Body of pancreas (tissue), 4 donors: ENCODE measurements at regions not wholly inside any gene's neighbourhood (a gene's known extent, or its start where the extent isn't known, plus 50 kb on each side); places are given as distances from the start of the nearest gene placed in this dataset.

Source experiments
- ATAC-seq: fragments of 150-250 bp; one replicate; pipeline ENCODE4 v1.9.1; 2016
- DNase-seq, 4 donors: peaks; one replicate each; pipeline ENCODE4 v3.0.0-alpha.2; 2019
- H3K27ac ChIP-seq, 4 donors: fragments of 200-600 bp; sonication (generic); 1 replicate in 3 of 4; 2 replicates in 1 of 4; pipeline versions ENCODE4 v1.5.1 to v1.6.1; 2016 to 2019; ENCODE audit warnings: mild to moderate bottlenecking in 1 of 4, mixed read lengths in 1 of 4, moderate library complexity in 1 of 4
- H3K27me3 ChIP-seq, 2 donors: fragments of 200-600 bp; sonication (generic); one replicate each; pipeline ENCODE4 v1.6.0; 2016; ENCODE audit warnings: mild to moderate bottlenecking in 1 of 2
- H3K36me3 ChIP-seq, 2 donors: fragments of 200-600 bp; sonication (generic); replicated peaks in 1 of 2; 2 replicates each; pipeline ENCODE4 v1.5.1; 2016; ENCODE audit warnings: low read depth in 2 of 2; ENCODE audit not compliant: insufficient read depth in 1 of 2
- H3K4me1 ChIP-seq: fragments of 200-600 bp; sonication (generic); one replicate; pipeline ENCODE4 v1.6.0; 2016
- H3K4me3 ChIP-seq, 2 donors: fragments of 200-600 bp; sonication (generic); 1 replicate in 1 of 2; 2 replicates in 1 of 2; pipeline ENCODE4 v1.5.1; 2016 to 2019
- H3K9me3 ChIP-seq, 3 donors: fragments of 200-600 bp; sonication (generic); 1 replicate in 2 of 3; 2 replicates in 1 of 3; pipeline ENCODE4 v1.5.1; 2016
- POLR2A ChIP-seq, 3 donors: fragments of 450-650 bp; IDR thresholded peaks; one replicate each; pipeline ENCODE4 v1.6.1; 2016; ENCODE audit warnings: antibody characterized with exemption in 3 of 3, mild to moderate bottlenecking in 2 of 3
- WGBS, 2 donors: methylation state at CpG; one replicate each; pipeline ENCODE4 v1.1.5; 2017; 5-methylcytosine and 5-hydroxymethylcytosine counted together
- intact Hi-C: fragments of 100-400 bp; cut with DNase I; formaldehyde crosslinking; loops from one replicate; pipeline ENCODE4 v1.15.1; 2023
- TF ChIP-seq, protein P1 (sequence below), 7 experiments: fragments of 450-650 bp in 4 of 7; fragments of 200-600 bp in 3 of 7; sonication (generic) in 3 of 7; IDR thresholded peaks; one replicate each; pipeline ENCODE4 v1.5.1; 2016 to 2019; ENCODE audit warnings: antibody characterized with exemption in 7 of 7

DNA sequence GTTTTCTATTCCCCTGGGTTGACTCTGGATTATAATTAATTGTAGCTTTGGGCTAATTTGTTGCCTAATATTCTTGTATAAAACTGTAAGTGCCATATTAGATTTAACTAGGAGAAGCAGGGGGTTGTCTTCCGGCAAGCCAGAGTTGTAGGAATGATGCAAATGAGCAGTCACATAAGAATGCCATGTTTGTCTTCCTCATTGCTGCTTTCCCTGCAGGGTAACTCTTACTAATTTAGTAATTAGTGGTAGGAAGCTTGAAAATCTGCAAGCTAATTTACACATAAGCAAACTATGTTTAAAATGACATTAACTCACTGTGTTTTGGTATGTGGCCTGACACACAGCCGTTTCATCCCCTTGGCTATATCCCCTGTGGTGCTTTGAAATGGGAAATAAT is 527.8 kb downstream of the KCTD16 start:
- TF ChIP-seq POLR2A (IDR thresholded peaks at IDR 0.05) = no peak
- TF ChIP-seq, protein P1, sequence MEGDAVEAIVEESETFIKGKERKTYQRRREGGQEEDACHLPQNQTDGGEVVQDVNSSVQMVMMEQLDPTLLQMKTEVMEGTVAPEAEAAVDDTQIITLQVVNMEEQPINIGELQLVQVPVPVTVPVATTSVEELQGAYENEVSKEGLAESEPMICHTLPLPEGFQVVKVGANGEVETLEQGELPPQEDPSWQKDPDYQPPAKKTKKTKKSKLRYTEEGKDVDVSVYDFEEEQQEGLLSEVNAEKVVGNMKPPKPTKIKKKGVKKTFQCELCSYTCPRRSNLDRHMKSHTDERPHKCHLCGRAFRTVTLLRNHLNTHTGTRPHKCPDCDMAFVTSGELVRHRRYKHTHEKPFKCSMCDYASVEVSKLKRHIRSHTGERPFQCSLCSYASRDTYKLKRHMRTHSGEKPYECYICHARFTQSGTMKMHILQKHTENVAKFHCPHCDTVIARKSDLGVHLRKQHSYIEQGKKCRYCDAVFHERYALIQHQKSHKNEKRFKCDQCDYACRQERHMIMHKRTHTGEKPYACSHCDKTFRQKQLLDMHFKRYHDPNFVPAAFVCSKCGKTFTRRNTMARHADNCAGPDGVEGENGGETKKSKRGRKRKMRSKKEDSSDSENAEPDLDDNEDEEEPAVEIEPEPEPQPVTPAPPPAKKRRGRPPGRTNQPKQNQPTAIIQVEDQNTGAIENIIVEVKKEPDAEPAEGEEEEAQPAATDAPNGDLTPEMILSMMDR (IDR thresholded peaks at IDR 0.05) = no peak
- 89 to 93% methylated on average over 2 of the region's 2 CpGs for WGBS, 2 donors
- Histone ChIP-seq H3K4me3 (no peak overlapping the region), H3K27me3 (no peaks in the 10 kb centered on the region), H3K9me3 (no peaks in the 10 kb centered on the region), H3K4me1 (no peaks in the 10 kb centered on the region), H3K36me3 (no peaks in the 10 kb centered on the region), H3K27ac (no peak overlapping the region)
- ATAC-seq (no peak), DNase-seq (no peak)
- intact Hi-C loops = no loop called here

DNA sequence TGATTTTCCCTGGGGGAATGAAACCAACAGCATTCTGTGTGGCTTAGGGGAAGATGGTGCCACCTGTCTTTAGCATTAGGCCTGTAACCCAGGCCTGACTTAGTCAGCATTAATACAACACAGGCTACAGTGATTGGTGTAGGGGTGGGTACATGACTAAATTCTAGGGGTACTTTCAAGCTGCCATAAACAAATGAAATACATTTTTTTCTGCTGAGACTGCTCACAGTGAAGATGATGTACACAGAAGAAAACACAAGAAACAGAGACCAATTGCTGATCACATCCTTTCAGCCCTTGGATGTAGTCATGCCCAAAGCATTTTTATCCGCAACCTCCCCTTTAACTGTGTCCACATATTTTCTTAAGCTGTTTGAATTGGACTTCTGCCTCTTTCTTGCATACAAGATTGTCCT is 527.2 kb downstream of the KCTD16 start:
- Histone ChIP-seq H3K27me3 (no peaks in the 10 kb centered on the region), H3K9me3 (no peaks in the 10 kb centered on the region), H3K36me3 (no peaks in the 10 kb centered on the region), H3K4me3 (no peak overlapping the region), H3K4me1 (no peaks in the 10 kb centered on the region), H3K27ac (no peak overlapping the region)
- intact Hi-C loops = no loop called here
- TF ChIP-seq, protein P1 (IDR thresholded peaks at IDR 0.05) = no peak
- no peak for TF ChIP-seq POLR2A (IDR thresholded peaks at IDR 0.05)
- whole genome bisulfite sequencing, 2 donors = 94% methylated on average over 1 of the region's 1 CpG
- no peak for ATAC-seq
- DNase-seq = no peak

DNA sequence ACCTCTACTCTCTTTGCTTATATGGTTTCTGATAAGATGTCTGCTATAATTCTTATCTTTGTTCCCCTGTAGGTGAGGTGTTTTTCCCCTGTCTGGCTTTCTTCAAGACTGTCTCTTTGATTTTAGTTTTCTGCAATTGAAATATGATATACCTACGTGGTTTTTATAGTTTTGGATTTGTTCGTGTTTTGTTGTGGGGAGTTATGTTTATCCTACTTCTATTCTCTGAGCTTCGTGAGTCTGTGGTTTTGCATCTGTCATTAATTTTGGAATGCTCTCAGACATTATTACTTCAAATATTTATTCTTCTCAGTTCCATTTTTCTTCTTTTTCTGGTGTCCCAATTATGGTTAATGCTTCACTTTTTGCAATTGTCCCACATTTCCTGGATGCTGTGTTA is 521.3 kb downstream of the KCTD16 start:
- DNase-seq (no peak), ATAC-seq (no peak)
- H3K36me3 ChIP-seq = no peaks in the 10 kb centered on the region
- H3K9me3 ChIP-seq = no peaks in the 10 kb centered on the region
- intact Hi-C loops = no loop called here
- H3K27ac ChIP-seq = no peak overlapping the region
- no peaks in the 10 kb centered on the region for H3K4me1 ChIP-seq
- no peaks in the 10 kb centered on the region for H3K27me3 ChIP-seq
- no peak overlapping the region for H3K4me3 ChIP-seq
- WGBS, 2 donors = 62 to 72% methylated on average over 3 of the region's 3 CpGs
- no peak for TF ChIP-seq POLR2A (IDR thresholded peaks at IDR 0.05)
- TF ChIP-seq, protein P1 (IDR thresholded peaks at IDR 0.05) = no peak

DNA sequence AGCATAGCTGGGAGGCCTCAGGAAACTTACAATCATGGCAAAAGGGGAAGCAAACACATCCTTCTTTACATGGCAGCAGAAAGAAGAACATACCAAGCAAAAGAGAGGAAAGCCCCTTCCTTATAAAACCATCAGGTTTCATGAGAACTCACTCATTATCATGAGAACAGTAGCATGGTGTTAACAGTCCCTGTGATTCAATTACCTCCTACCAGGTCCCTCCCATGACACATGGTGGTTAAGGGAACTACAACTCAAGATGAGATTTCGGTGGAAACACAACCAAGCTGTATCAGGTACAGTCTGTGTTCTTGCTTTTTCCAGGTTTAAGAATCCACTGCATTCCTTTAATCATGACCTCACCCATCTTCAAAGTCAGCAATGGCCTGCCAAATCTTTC is 514.2 kb downstream of the KCTD16 start:
- ATAC-seq = no peak

DNA sequence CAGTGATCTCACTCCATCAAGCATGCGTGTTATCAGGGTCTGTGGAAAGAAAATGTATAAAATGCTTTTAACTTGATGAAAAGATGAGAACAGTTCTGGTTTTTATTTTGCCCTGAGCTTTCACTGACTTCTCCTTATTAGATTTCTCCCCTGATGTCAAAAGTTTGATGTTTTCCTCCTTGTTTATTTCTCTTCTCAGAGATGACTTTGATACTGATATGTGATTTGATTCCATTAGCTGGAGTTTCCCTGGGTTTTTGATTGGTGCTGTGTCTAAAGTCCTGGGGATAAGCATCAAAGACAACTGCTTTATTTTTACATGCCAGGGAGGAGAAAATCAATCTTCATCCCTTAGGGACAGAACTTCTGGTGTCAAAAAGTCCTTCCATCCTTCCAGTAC is 510.0 kb downstream of the KCTD16 start:
- TF ChIP-seq, protein P1 (IDR thresholded peaks at IDR 0.05) = no peak
- no peak for TF ChIP-seq POLR2A (IDR thresholded peaks at IDR 0.05)
- Histone ChIP-seq H3K27me3 (no peaks in the 10 kb centered on the region), H3K9me3 (no peaks in the 10 kb centered on the region), H3K27ac (no peak overlapping the region), H3K4me3 (no peak overlapping the region), H3K4me1 (no peaks in the 10 kb centered on the region), H3K36me3 (no peaks in the 10 kb centered on the region)
- ATAC-seq (no peak), DNase-seq (no peak)
- WGBS, 2 donors = 74 to 80% methylated on average over 1 of the region's 1 CpG
- intact Hi-C loops = no loop called here

More for the DNA sequence above, 514.2 kb downstream of the KCTD16 start:
- Histone ChIP-seq H3K4me1 (no peaks in the 10 kb centered on the region), H3K27me3 (no peaks in the 10 kb centered on the region), H3K4me3 (no peak overlapping the region), H3K36me3 (no peaks in the 10 kb centered on the region), H3K9me3 (no peaks in the 10 kb centered on the region), H3K27ac (no peak overlapping the region)
- TF ChIP-seq, protein P1 (IDR thresholded peaks at IDR 0.05) = no peak
- no peak for TF ChIP-seq POLR2A (IDR thresholded peaks at IDR 0.05)
- WGBS, 2 donors = 88 to 100% methylated on average over 1 of the region's 1 CpG
- intact Hi-C loops = no loop called here
- DNase-seq = no peak
